H1 (cell line): ENCODE measurements at regions not wholly inside any gene's neighbourhood (a gene's known extent, or its start where the extent isn't known, plus 50 kb on each side); places are given as distances from the start of the nearest gene placed in this dataset.

Source experiments
- CTCF ChIA-PET: fragments of 300-600 bp; sonication (Branson Sonifier 250); formaldehyde crosslinking; loops from one replicate; lab custom pipeline; 2021; ENCODE audit not compliant: partially characterized antibody; lab: Charles Lee
- POLR2A ChIA-PET: fragments of 300-600 bp; sonication (Branson Sonifier 250); formaldehyde crosslinking; loops from one replicate; lab custom pipeline; 2021; ENCODE audit warnings: inconsistent platforms; ENCODE audit not compliant: partially characterized antibody; lab: Charles Lee
- DNase-seq, 2 experiments: peaks; one replicate each; pipeline versions ENCODE4 v3.0.0 to v3.0.0-alpha.2; 2010 to 2022; ENCODE audit warnings: low spot score in 2 of 2, low read depth in 1 of 2, mixed read lengths in 1 of 2
- FAIRE-seq: peaks from 2 replicates; lab custom pipeline; 2011; peaks lifted over from hg19 to GRCh38; lab: Jason Lieb, UNC
- H2AFZ ChIP-seq: 2 replicates; pipeline ENCODE4 v1.8.1; 2012; ENCODE audit warnings: low read length, inconsistent platforms
- H2AK5ac ChIP-seq: 2 replicates; pipeline ENCODE4 v1.6.1; 2013; ENCODE audit warnings: low read depth, low read length
- H2BK120ac ChIP-seq: replicated peaks from 2 replicates; pipeline ENCODE3; 2013; ENCODE audit warnings: low read depth, low read length, inconsistent platforms
- H2BK12ac ChIP-seq: 2 replicates; pipeline ENCODE4 v1.6.1; 2013; ENCODE audit warnings: low read depth, low read length
- H2BK15ac ChIP-seq: 2 replicates; pipeline ENCODE4 v1.6.1; 2013; ENCODE audit warnings: low read length
- H2BK20ac ChIP-seq: 2 replicates; pipeline ENCODE4 v1.6.1; 2013; ENCODE audit warnings: low read length
- H2BK5ac ChIP-seq: 2 replicates; pipeline ENCODE4 v1.6.1; 2013; ENCODE audit warnings: low read depth, low read length
- H3K14ac ChIP-seq: 2 replicates; pipeline ENCODE4 v1.6.1; 2013; ENCODE audit warnings: inconsistent platforms; ENCODE audit not compliant: insufficient read length
- H3K18ac ChIP-seq: 2 replicates; pipeline ENCODE4 v1.6.1; 2013; ENCODE audit warnings: low read length; ENCODE audit errors: extremely low read depth
- H3K23ac ChIP-seq: 2 replicates; pipeline ENCODE4 v1.6.1; 2013; ENCODE audit warnings: inconsistent platforms; ENCODE audit not compliant: insufficient read length
- H3K23me2 ChIP-seq: 2 replicates; pipeline ENCODE4 v1.6.1; 2013; ENCODE audit warnings: low read depth, low read length
- H3K27ac ChIP-seq: 2 replicates; pipeline ENCODE4 v1.6.1; 2011; ENCODE audit warnings: low read depth, low read length, inconsistent platforms
- H3K27me3 ChIP-seq, 4 experiments: replicated peaks in 1 of 4; 1 replicate in 1 of 4; 2 replicates in 3 of 4; pipeline versions ENCODE4 v1.6.1 to v1.8.1; 2011 to 2013; ENCODE audit warnings: low read length in 3 of 4, mild to moderate bottlenecking in 3 of 4, inconsistent platforms in 2 of 4, mixed read lengths in 2 of 4, moderate library complexity in 1 of 4; ENCODE audit not compliant: control insufficient read depth in 3 of 4, insufficient read depth in 3 of 4; ENCODE audit errors: extremely low read depth in 1 of 4
- H3K36me3 ChIP-seq, 4 experiments: 2 replicates each; pipeline versions ENCODE4 v1.6.1 to v1.8.1; 2011 to 2013; ENCODE audit warnings: mild to moderate bottlenecking in 4 of 4, low read length in 3 of 4, moderate library complexity in 2 of 4, control low read depth in 1 of 4, inconsistent platforms in 1 of 4; ENCODE audit not compliant: insufficient read depth in 4 of 4, control insufficient read depth in 2 of 4
- H3K4ac ChIP-seq: replicated peaks from 2 replicates; pipeline ENCODE3; 2013; ENCODE audit warnings: low read length, low read depth, mixed read lengths, inconsistent platforms; ENCODE audit not compliant: insufficient read length
- H3K4me1 ChIP-seq, 4 experiments: replicated peaks in 1 of 4; 1 replicate in 1 of 4; 2 replicates in 3 of 4; pipeline versions ENCODE4 v1.6.1 to v1.8.1; 2011 to 2013; ENCODE audit warnings: low read length in 3 of 4, inconsistent platforms in 2 of 4, mixed read lengths in 1 of 4; ENCODE audit not compliant: insufficient read depth in 4 of 4, control insufficient read depth in 3 of 4
- H3K4me2 ChIP-seq, 2 experiments: 2 replicates each; pipeline versions ENCODE4 v1.6.1 to v1.8.1; 2011 to 2013; ENCODE audit warnings: low read depth in 2 of 2, low read length in 2 of 2, control low read depth in 1 of 2, inconsistent platforms in 1 of 2, mild to moderate bottlenecking in 1 of 2; ENCODE audit not compliant: insufficient read depth in 1 of 2
- H3K4me3 ChIP-seq, 4 experiments: fragments of 200-600, 300-600 bp in 1 of 4; sonication (generic), shearing (Covaris generic), sonication (Bioruptor Twin) in 1 of 4; 2 replicates each; pipeline versions ENCODE4 v1.5.1 to v1.8.1; 2011 to 2016; ENCODE audit warnings: low read length in 4 of 4, low read depth in 3 of 4, control low read depth in 2 of 4, inconsistent platforms in 2 of 4, mild to moderate bottlenecking in 2 of 4, mixed read lengths in 1 of 4, moderate library complexity in 1 of 4; ENCODE audit not compliant: insufficient read depth in 2 of 4; ENCODE audit errors: extremely low read depth in 1 of 4
- H3K56ac ChIP-seq: replicated peaks from 2 replicates; pipeline ENCODE3; 2013; ENCODE audit warnings: low read depth, mild to moderate bottlenecking, mixed read lengths, low read length, inconsistent platforms; ENCODE audit not compliant: insufficient read length
- H3K79me1 ChIP-seq: 2 replicates; pipeline ENCODE4 v1.6.1; 2013; ENCODE audit warnings: low read depth, low read length, control low read depth
- H3K79me2 ChIP-seq, 2 experiments: 2 replicates each; pipeline versions ENCODE4 v1.6.1 to v1.8.1; 2012 to 2013; ENCODE audit warnings: low read length in 2 of 2, mild to moderate bottlenecking in 2 of 2, inconsistent platforms in 1 of 2; ENCODE audit not compliant: insufficient read depth in 2 of 2, control insufficient read depth in 1 of 2
- H3K9ac ChIP-seq, 4 experiments: replicated peaks in 1 of 4; 1 replicate in 1 of 4; 2 replicates in 3 of 4; pipeline versions ENCODE4 v1.6.1 to v1.8.1; 2011 to 2013; ENCODE audit warnings: low read depth in 3 of 4, low read length in 3 of 4, control low read depth in 2 of 4, mild to moderate bottlenecking in 2 of 4, moderate library complexity in 2 of 4, inconsistent platforms in 1 of 4; ENCODE audit errors: extremely low read depth in 1 of 4
- H3K9me3 ChIP-seq, 2 experiments: 2 replicates each; pipeline versions ENCODE4 v1.6.1 to v1.8.1; 2012 to 2013; ENCODE audit warnings: mild to moderate bottlenecking in 2 of 2, moderate library complexity in 2 of 2, control low read depth in 1 of 2, inconsistent platforms in 1 of 2, low read depth in 1 of 2, low read length in 1 of 2, mixed read lengths in 1 of 2; ENCODE audit not compliant: insufficient read depth in 2 of 2
- H4K20me1 ChIP-seq, 2 experiments: replicated peaks in 1 of 2; 2 replicates each; pipeline versions ENCODE3 to v1.8.1; 2011 to 2013; ENCODE audit warnings: inconsistent platforms in 2 of 2, low read length in 2 of 2, mild to moderate bottlenecking in 1 of 2; ENCODE audit not compliant: insufficient read depth in 2 of 2, control insufficient read depth in 1 of 2
- H4K5ac ChIP-seq: 2 replicates; pipeline ENCODE4 v1.6.1; 2013; ENCODE audit warnings: low read length, low read depth, mixed read lengths, inconsistent platforms; ENCODE audit not compliant: insufficient read length
- H4K8ac ChIP-seq: 2 replicates; pipeline ENCODE4 v1.8.0; 2013; ENCODE audit warnings: mild to moderate bottlenecking, moderate library complexity, low read length, inconsistent platforms; ENCODE audit not compliant: insufficient read depth; ENCODE audit errors: extremely low read depth
- H4K91ac ChIP-seq: replicated peaks from 2 replicates; pipeline ENCODE3; 2013; ENCODE audit warnings: low read length, mixed read lengths, inconsistent platforms; ENCODE audit not compliant: insufficient read length
- ASH2L ChIP-seq: fragments of 200-600, 300-600 bp; sonication (generic); IDR thresholded peaks from one replicate; pipeline ENCODE4 v1.7.1; 2017; ENCODE audit warnings: low read length
- BACH1 ChIP-seq: IDR thresholded peaks from 2 replicates; pipeline ENCODE4 v1.6.1; 2012; ENCODE audit warnings: low read length, improper control_type of control experiment
- CBX5 ChIP-seq: fragments of 300-800, 300-1000 bp; sonication (generic); IDR thresholded peaks from 2 replicates; pipeline ENCODE4 v1.7.1; 2016; ENCODE audit warnings: antibody characterized with exemption, low read length, low read depth
- CBX8 ChIP-seq: fragments of 300-800, 300-1000 bp; sonication (generic); IDR thresholded peaks from 2 replicates; pipeline ENCODE4 v1.7.1; 2016; ENCODE audit warnings: low read depth, low read length, borderline replicate concordance
- CEBPB ChIP-seq: IDR thresholded peaks from 2 replicates; pipeline ENCODE4 v1.6.1; 2012; ENCODE audit warnings: low read depth, low read length
- EP300 ChIP-seq, 2 experiments: IDR thresholded peaks; 1 replicate in 1 of 2; 2 replicates in 1 of 2; pipeline ENCODE4 v1.6.1; 2011 to 2012; ENCODE audit warnings: low read depth in 2 of 2, low read length in 2 of 2, mild to moderate bottlenecking in 2 of 2, borderline replicate concordance in 1 of 2, inconsistent platforms in 1 of 2, moderate library complexity in 1 of 2
- HDAC2 ChIP-seq, 2 experiments: fragments of 300-600 bp in 1 of 2; sonication (generic) in 1 of 2; IDR thresholded peaks; 2 replicates each; pipeline ENCODE4 v1.6.1; 2011 to 2012; ENCODE audit warnings: low read depth in 2 of 2, low read length in 2 of 2, mild to moderate bottlenecking in 2 of 2, moderate library complexity in 2 of 2, borderline replicate concordance in 1 of 2, inconsistent platforms in 1 of 2
- HDAC6 ChIP-seq: IDR thresholded peaks from one replicate; pipeline ENCODE4 v1.7.1; 2012; ENCODE audit warnings: low read depth, mild to moderate bottlenecking, inconsistent platforms, low read length, moderate library complexity
- JUND ChIP-seq: IDR thresholded peaks from 2 replicates; pipeline ENCODE4 v1.6.1; 2011; ENCODE audit warnings: mild to moderate bottlenecking, improper control_type of control experiment, low read length
- MAFK ChIP-seq: IDR thresholded peaks from 2 replicates; pipeline ENCODE4 v1.6.1; 2012; ENCODE audit warnings: low read depth, mild to moderate bottlenecking, improper control_type of control experiment, low read length
- POLR2AphosphoS5 ChIP-seq: IDR thresholded peaks from 2 replicates; pipeline ENCODE4 v1.6.1; 2011; ENCODE audit warnings: low read depth, low read length
- SP4 ChIP-seq: IDR thresholded peaks from 2 replicates; pipeline ENCODE4 v1.6.1; 2012; ENCODE audit warnings: low read length, inconsistent platforms
- TAF1 ChIP-seq: IDR thresholded peaks from 2 replicates; pipeline ENCODE4 v1.6.1; 2011; ENCODE audit warnings: mild to moderate bottlenecking, low read depth, low read length
- TCF12 ChIP-seq: IDR thresholded peaks from 2 replicates; pipeline ENCODE4 v1.6.1; 2011; ENCODE audit warnings: low read depth, mild to moderate bottlenecking, low read length
- TEAD4 ChIP-seq: IDR thresholded peaks from 2 replicates; pipeline ENCODE4 v1.6.1; 2012; ENCODE audit warnings: low read depth, low read length, inconsistent platforms, mixed read lengths
- WGBS, 2 experiments: shearing (Covaris generic) in 1 of 2; methylation state at CpG; one replicate each; pipeline versions ENCODE4 v1.1.6 to v1.1.7; 2013 to 2015; ENCODE audit warnings: low lambda C conversion rate in 2 of 2, mixed read lengths in 2 of 2, inconsistent platforms in 1 of 2, low coverage in 1 of 2, missing lambda C conversion rate in 1 of 2; ENCODE audit not compliant: insufficient replicate concordance in 2 of 2, insufficient coverage in 1 of 2, insufficient read length in 1 of 2; ENCODE audit errors: extremely low coverage in 1 of 2, missing lambda C conversion rate in 1 of 2; 5-methylcytosine and 5-hydroxymethylcytosine counted together

DNA sequence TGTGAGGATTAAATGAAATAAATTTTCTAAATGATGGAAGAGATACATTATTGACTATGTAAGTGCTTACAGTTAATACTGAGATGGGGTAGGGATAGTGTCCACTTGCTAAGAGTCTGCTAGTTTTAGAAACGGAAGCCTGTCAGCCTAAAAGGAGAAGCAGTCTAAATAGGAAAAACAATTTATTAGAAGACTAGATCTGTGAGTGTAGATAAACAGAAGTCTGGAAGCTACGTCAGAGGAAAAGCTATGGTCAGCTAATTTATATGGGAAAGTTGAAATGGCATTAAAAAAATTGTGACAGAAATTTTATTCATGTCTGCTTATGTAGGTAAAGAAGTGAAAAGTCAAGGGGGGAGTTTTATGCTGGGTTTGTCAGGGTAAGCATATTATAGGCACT, 1338.4 kb upstream of the CHAC2 start:
- DNase-seq (no peak), FAIRE-seq (no peak)
- Histone ChIP-seq H4K20me1 (no peaks in the 10 kb centered on the region), H2AK5ac (no peak overlapping the region), H3K4me1 (peaks cover 0 to 3% (median 1%) of the 10 kb centered on the region in 4 experiments; a peak in 2 of 7 replicates), H4K8ac (no peak overlapping the region), H2AFZ (no peak overlapping the region), H3K23ac (no peak overlapping the region), H2BK12ac (no peak overlapping the region), H3K79me1 (no peaks in the 10 kb centered on the region), H4K5ac (no peak overlapping the region), H3K27ac (no peak overlapping the region), H3K36me3 (no peaks in the 10 kb centered on the region), H2BK15ac (no peak overlapping the region), H3K14ac (no peak overlapping the region), H4K91ac (no peak overlapping the region), H3K23me2 (no peaks in the 10 kb centered on the region; the same call in 1 of the 2 replicates), H3K79me2 (no peaks in the 10 kb centered on the region), H2BK120ac (no peak overlapping the region), H3K9ac (no peak overlapping the region), H2BK20ac (no peak overlapping the region), H3K18ac (no peak overlapping the region), H2BK5ac (no peak overlapping the region), H3K9me3 (no peaks in the 10 kb centered on the region), H3K56ac (no peak overlapping the region), H3K4ac (no peak overlapping the region), H3K27me3 (no peaks in the 10 kb centered on the region), H3K4me2 (no peak overlapping the region), H3K4me3 (no peak overlapping the region)
- 81% methylated on average over 2 of the region's 2 CpGs; no CpG with 5 or more reads in 1 of the 2 experiments for WGBS, 2 experiments
- TF ChIP-seq BACH1 (no peak), SP4 (no peak), ASH2L (no peak), TEAD4 (no peak), POLR2AphosphoS5 (no peak), MAFK (no peak), EP300 (IDR thresholded peaks at IDR 0.05; ENCODE audit: borderline replicate concordance in 1 of 2, low read depth in 2 of 2, low read length in 2 of 2) (no peak), JUND (no peak), HDAC6 (no peak), TCF12 (no peak), CEBPB (no peak), TAF1 (no peak), HDAC2 (IDR thresholded peaks at IDR 0.05; ENCODE audit: borderline replicate concordance in 1 of 2, low read depth in 2 of 2, low read length in 2 of 2) (no peak), CBX5 (no peak), CBX8 (no peak)
- ChIA-PET POLR2A (no interaction called here), CTCF (interaction anchor here (0.7 kb wide), 1 partner anchor 228 kb away, joined by 3 read pairs; no protein-coding TSS in a partner anchor)
